Gastroesophageal sphincter (tissue), 3 donors: ENCODE measurements at regions not wholly inside any gene's neighbourhood (a gene's known extent, or its start where the extent isn't known, plus 50 kb on each side); places are given as distances from the start of the nearest gene placed in this dataset.

Experiments used
- CTCF ChIP-seq, 4 experiments: fragments of 200-600 bp in 2 of 4; fragments of 450-650 bp in 2 of 4; sonication (generic) in 1 of 4; IDR thresholded peaks; one replicate each; pipeline ENCODE4 v1.5.1; 2017 to 2019; ENCODE audit warnings: antibody characterized with exemption in 4 of 4, mild to moderate bottlenecking in 2 of 4, moderate library complexity in 2 of 4
- EP300 ChIP-seq: sonication (generic); formaldehyde crosslinking; IDR thresholded peaks from one replicate; pipeline ENCODE4 v1.6.1; 2017; ENCODE audit warnings: antibody characterized with exemption, mild to moderate bottlenecking
- POLR2A ChIP-seq, 2 donors: fragments of 450-650 bp; IDR thresholded peaks; one replicate each; pipeline ENCODE4 v1.6.1; 2017; ENCODE audit warnings: antibody characterized with exemption in 2 of 2, mild to moderate bottlenecking in 2 of 2, moderate library complexity in 1 of 2
- POLR2AphosphoS5 ChIP-seq: sonication (generic); formaldehyde crosslinking; IDR thresholded peaks from one replicate; pipeline ENCODE4 v1.6.1; 2017; ENCODE audit warnings: antibody characterized with exemption

- TF ChIP-seq CTCF (IDR thresholded peaks at IDR 0.05) = no peak
- no peak for TF ChIP-seq POLR2A (IDR thresholded peaks at IDR 0.05)
- no peak for TF ChIP-seq POLR2AphosphoS5
- TF ChIP-seq EP300 = no peak
These were observed 373.0 kb downstream of the CTTN start for GRCh38 chr11:70771099-70771885.
